Pancreas (tissue), 10 donors: ENCODE measurements at regions not wholly inside any gene's neighbourhood (a gene's known extent, or its start where the extent isn't known, plus 50 kb on each side); places are given as distances from the start of the nearest gene placed in this dataset.
A peak's percentile ranks its signal among the peaks of the same experiment; 100 is the strongest.

Experiments
- ATAC-seq, 4 donors: fragments of 200-7000 bp; cut with Tn5 transposase; one replicate each; pipeline versions ENCODE4 v1.8.0 to v1.9.1; 2020; ENCODE audit warnings: mild to moderate bottlenecking in 4 of 4, moderate library complexity in 4 of 4
- DNase-seq, 6 donors: peaks; one replicate each; pipeline ENCODE4 v3.0.0-alpha.2; 2020
- FAIRE-seq: peaks from 2 replicates; lab custom pipeline; 2012; peaks lifted over from hg19 to GRCh38; lab: Jason Lieb, UNC
- H3K27ac ChIP-seq, 4 donors: fragments of 200-600 bp; sonication (generic); 1 replicate in 3 of 4; 2 replicates in 1 of 4; pipeline versions ENCODE4 v1.5.0 to v1.8.0; 2020
- H3K27me3 ChIP-seq, 4 donors: fragments of 200-600 bp; one replicate each; pipeline ENCODE4 v1.8.0; 2021
- H3K36me3 ChIP-seq, 3 donors: fragments of 200-600 bp; sonication (generic) in 1 of 3; one replicate each; pipeline versions ENCODE4 v1.5.0 to v1.8.0; 2020 to 2021
- H3K4me1 ChIP-seq, 3 donors: fragments of 200-600 bp; one replicate each; pipeline ENCODE4 v1.8.0; 2021
- H3K4me3 ChIP-seq, 4 donors: fragments of 200-600 bp; sonication (generic) in 2 of 4; one replicate each; pipeline versions ENCODE4 v1.5.0 to v1.8.0; 2020 to 2021
- H3K9me3 ChIP-seq, 4 donors: fragments of 200-600 bp; one replicate each; pipeline ENCODE4 v1.8.0; 2021
- WGBS, 2 donors: extraction: QIAGEN DNeasy Blood & Tissue Kit; methylation state at CpG; one replicate each; pipeline ENCODE4 v1.1.7; 2013; 5-methylcytosine and 5-hydroxymethylcytosine counted together
- intact Hi-C, 3 donors: fragments of 100-400 bp; cut with DNase I; formaldehyde crosslinking; loops; one replicate each; pipeline versions ENCODE4 v1.11.1 to v1.14.2; 2022
- TF ChIP-seq, protein P1 (sequence below), 4 donors: fragments of 200-600 bp; sonication (generic) in 3 of 4; IDR thresholded peaks; one replicate each; pipeline versions ENCODE4 v1.5.0 to v1.8.0; 2021; ENCODE audit warnings: antibody characterized with exemption in 4 of 4
- donor health status: healthy with polysubstance abuse.
- donor health status: DM: no; HTN: no; CAD: no; lungs with moderate emphysema.
- donor health status: DM: no; HTN: no; CAD: no.
- donor health status: control.
- donor health status: control.
- donor health status: Bipolar disorder and iron deficiency.
- donor health status: DM: yes; HTN: yes; CAD: no.
- donor health status: DM: no; HTN: no; CAD: no.
- donor health status: DM: no; HTN: no; CAD: no.
- donor health status: DM: yes; HTN: yes; CAD: no.

DNA sequence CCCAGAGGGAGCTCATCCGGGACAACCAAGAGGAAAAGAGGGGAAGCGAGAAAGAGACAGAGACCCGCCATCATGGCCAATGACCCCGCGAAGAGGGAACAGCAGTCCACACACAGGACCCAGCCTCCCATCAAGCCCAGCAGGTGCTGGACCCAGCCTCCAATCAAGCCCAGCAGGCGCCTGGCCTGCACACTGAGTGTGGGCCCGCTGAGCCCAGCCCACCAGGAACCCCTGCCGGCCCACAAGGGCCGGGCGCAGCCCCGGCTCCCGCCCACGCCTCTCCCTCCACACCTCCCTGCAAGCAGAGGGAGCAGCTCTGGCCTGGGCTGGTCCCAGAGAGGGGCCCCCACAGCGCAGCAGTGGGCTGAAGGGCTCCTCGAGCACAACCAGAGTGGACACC, 391.1 kb downstream of the IDS start:
- intact Hi-C loops: no loop called here
- TF ChIP-seq, protein P1, sequence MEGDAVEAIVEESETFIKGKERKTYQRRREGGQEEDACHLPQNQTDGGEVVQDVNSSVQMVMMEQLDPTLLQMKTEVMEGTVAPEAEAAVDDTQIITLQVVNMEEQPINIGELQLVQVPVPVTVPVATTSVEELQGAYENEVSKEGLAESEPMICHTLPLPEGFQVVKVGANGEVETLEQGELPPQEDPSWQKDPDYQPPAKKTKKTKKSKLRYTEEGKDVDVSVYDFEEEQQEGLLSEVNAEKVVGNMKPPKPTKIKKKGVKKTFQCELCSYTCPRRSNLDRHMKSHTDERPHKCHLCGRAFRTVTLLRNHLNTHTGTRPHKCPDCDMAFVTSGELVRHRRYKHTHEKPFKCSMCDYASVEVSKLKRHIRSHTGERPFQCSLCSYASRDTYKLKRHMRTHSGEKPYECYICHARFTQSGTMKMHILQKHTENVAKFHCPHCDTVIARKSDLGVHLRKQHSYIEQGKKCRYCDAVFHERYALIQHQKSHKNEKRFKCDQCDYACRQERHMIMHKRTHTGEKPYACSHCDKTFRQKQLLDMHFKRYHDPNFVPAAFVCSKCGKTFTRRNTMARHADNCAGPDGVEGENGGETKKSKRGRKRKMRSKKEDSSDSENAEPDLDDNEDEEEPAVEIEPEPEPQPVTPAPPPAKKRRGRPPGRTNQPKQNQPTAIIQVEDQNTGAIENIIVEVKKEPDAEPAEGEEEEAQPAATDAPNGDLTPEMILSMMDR (IDR thresholded peaks at IDR 0.05): no peak
- FAIRE-seq: no peak

DNA sequence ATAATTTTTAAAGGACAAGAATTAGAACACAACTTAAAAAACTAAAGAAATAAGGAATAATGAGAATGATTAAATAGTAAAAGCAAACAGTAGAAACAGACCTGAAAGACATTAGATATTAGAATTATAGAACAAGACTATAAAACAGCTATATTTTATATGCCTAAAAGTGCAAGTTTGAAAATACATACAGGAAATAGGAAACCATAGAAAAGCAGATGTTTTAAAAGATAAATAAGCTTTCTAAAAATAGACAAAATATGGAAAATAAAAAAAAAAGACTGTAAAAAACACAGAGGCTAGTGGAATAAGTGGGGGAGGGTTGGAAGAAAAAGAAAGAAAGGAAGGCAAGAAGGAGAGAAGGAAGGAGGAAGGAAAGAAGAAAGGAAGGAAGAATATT, 407.3 kb downstream of the IDS start:
- Histone ChIP-seq H3K27ac (no peak overlapping the region), H3K9me3 (no peaks in the 10 kb centered on the region), H3K4me1 (no peaks in the 10 kb centered on the region), H3K36me3 (no peaks in the 10 kb centered on the region), H3K4me3 (no peak overlapping the region), H3K27me3 (peaks cover 0 to 5% (median 0%) of the 10 kb centered on the region in 4 donors)
- DNase-seq: no peak
- TF ChIP-seq, protein P1 (IDR thresholded peaks at IDR 0.05): no peak
- ATAC-seq: no peak
- peak; percentile 47 for FAIRE-seq
- intact Hi-C loops: no loop called here

More for the DNA sequence above, 391.1 kb downstream of the IDS start:
- Histone ChIP-seq H3K4me3 (no peak overlapping the region), H3K27ac (no peak overlapping the region), H3K4me1 (no peaks in the 10 kb centered on the region), H3K36me3 (no peaks in the 10 kb centered on the region), H3K9me3 (no peaks in the 10 kb centered on the region), H3K27me3 (no peaks in the 10 kb centered on the region)
- WGBS, 2 donors: 67 to 76% methylated on average over 15 of the region's 15 CpGs
- ATAC-seq: no peak
- DNase-seq: peak in 2 of 6 donors; percentile 47

DNA sequence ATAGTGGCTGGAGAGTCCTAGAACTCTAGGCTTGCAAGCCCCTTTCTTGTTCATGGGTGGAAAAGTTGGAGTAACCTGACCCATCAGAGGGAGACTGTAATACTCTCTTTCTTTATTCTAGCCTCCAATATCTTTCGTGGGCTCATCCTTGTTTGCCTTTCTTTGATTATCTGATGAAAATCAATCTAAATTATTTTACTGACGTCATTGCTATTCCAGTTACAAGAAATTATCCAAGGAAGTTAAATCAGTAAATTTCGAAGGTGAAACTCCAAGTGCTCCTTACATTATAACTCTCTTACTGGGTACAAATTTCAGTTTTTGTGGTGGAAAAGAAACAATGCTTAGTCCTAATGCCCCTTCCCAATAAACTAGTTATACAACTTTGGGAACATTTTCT, 412.9 kb downstream of the IDS start:
- H3K27ac ChIP-seq: no peak overlapping the region
- no peak overlapping the region for H3K4me3 ChIP-seq
- H3K27me3 ChIP-seq: peaks cover 0 to 5% (median 0%) of the 10 kb centered on the region in 4 donors
- no peaks in the 10 kb centered on the region for H3K4me1 ChIP-seq
- no peaks in the 10 kb centered on the region for H3K36me3 ChIP-seq
- intact Hi-C loops: no loop called here
- ATAC-seq (no peak), FAIRE-seq (no peak), DNase-seq (no peak)
- 28 to 42% methylated on average over 3 of the region's 3 CpGs for WGBS, 2 donors
- TF ChIP-seq, protein P1 (IDR thresholded peaks at IDR 0.05): no peak
- no peaks in the 10 kb centered on the region for H3K9me3 ChIP-seq

GRCh38 chrX:149079805-149080406, 425.2 kb downstream of the IDS start:
- ATAC-seq: no peak
- WGBS, 2 donors: 53 to 55% methylated on average over 5 of the region's 5 CpGs
- TF ChIP-seq, protein P1 (IDR thresholded peaks at IDR 0.05): no peak

GRCh38 chrX:149074398-149074797, 430.7 kb downstream of the IDS start:
- ATAC-seq (peak in 1 of 4 donors; percentile 60), DNase-seq (no peak), FAIRE-seq (no peak)
- intact Hi-C loops: no loop called here
- Histone ChIP-seq H3K36me3 (no peaks in the 10 kb centered on the region), H3K27ac (no peak overlapping the region), H3K27me3 (no peaks in the 10 kb centered on the region), H3K9me3 (no peaks in the 10 kb centered on the region), H3K4me1 (no peaks in the 10 kb centered on the region), H3K4me3 (no peak overlapping the region)
- TF ChIP-seq, protein P1 (IDR thresholded peaks at IDR 0.05): no peak
- 30 to 38% methylated on average over 8 of the region's 8 CpGs for WGBS, 2 donors

More at GRCh38 chrX:149079805-149080406, 425.2 kb downstream of the IDS start:
- Histone ChIP-seq H3K9me3 (no peaks in the 10 kb centered on the region), H3K27me3 (no peaks in the 10 kb centered on the region), H3K36me3 (no peaks in the 10 kb centered on the region), H3K4me1 (no peaks in the 10 kb centered on the region), H3K27ac (no peak overlapping the region), H3K4me3 (no peak overlapping the region)
- FAIRE-seq: no peak
- intact Hi-C loops: no loop called here
- no peak for DNase-seq
